ENCODE measurements at regions not wholly inside any gene's neighbourhood (a gene's known extent, or its start where the extent isn't known, plus 50 kb on each side); places are given as distances from the start of the nearest gene placed in this dataset.

GRCh38 chr10:58992830-58993460 is 183.5 kb upstream of the PHYHIPL start:
- TF ChIP-seq CTCF (IDR thresholded peaks at IDR 0.05; ENCODE audit: insufficient read depth, low read depth, low read length) = no peak
- no peak for DNase-seq (ENCODE audit: low read depth)
- H3K4me3 ChIP-seq (ENCODE audit: low read depth, low read length) = no peak overlapping the region

- TF ChIP-seq CTCF (IDR thresholded peaks at IDR 0.05; ENCODE audit: insufficient read depth, low read depth, low read length) = no peak
- DNase-seq (ENCODE audit: low read depth) = no peak
- H3K4me3 ChIP-seq (ENCODE audit: low read depth, low read length) = no peak overlapping the region
Measured at GRCh38 chr10:58993480-58994221, 182.8 kb upstream of the PHYHIPL start.

- no peak for DNase-seq (ENCODE audit: low read depth)
- no peak for TF ChIP-seq CTCF (IDR thresholded peaks at IDR 0.05; ENCODE audit: insufficient read depth, low read depth, low read length)
- H3K4me3 ChIP-seq (ENCODE audit: low read depth, low read length) = no peak overlapping the region
Measured at GRCh38 chr10:58994226-58995057, 182.0 kb upstream of the PHYHIPL start.

GRCh38 chr10:58995058-58995596 is 181.3 kb upstream of the PHYHIPL start:
- DNase-seq (ENCODE audit: low read depth) = no peak
- H3K4me3 ChIP-seq (ENCODE audit: low read depth, low read length) = no peak overlapping the region
- no peak for TF ChIP-seq CTCF (IDR thresholded peaks at IDR 0.05; ENCODE audit: insufficient read depth, low read depth, low read length)

- no peak for TF ChIP-seq CTCF (IDR thresholded peaks at IDR 0.05; ENCODE audit: insufficient read depth, low read depth, low read length)
- DNase-seq (ENCODE audit: low read depth) = no peak
- H3K4me3 ChIP-seq (ENCODE audit: low read depth, low read length) = no peak overlapping the region
Measured at GRCh38 chr10:58996063-58996462, 180.4 kb upstream of the PHYHIPL start.

- TF ChIP-seq CTCF (IDR thresholded peaks at IDR 0.05; ENCODE audit: insufficient read depth, low read depth, low read length) = no peak
- no peak overlapping the region for H3K4me3 ChIP-seq (ENCODE audit: low read depth, low read length)
- no peak for DNase-seq (ENCODE audit: low read depth)
Measured at GRCh38 chr10:58996866-58997265, 179.6 kb upstream of the PHYHIPL start.
